ENCODE measurements at regions not wholly inside any gene's neighbourhood (a gene's known extent, or its start where the extent isn't known, plus 50 kb on each side); places are given as distances from the start of the nearest gene placed in this dataset.

DNA sequence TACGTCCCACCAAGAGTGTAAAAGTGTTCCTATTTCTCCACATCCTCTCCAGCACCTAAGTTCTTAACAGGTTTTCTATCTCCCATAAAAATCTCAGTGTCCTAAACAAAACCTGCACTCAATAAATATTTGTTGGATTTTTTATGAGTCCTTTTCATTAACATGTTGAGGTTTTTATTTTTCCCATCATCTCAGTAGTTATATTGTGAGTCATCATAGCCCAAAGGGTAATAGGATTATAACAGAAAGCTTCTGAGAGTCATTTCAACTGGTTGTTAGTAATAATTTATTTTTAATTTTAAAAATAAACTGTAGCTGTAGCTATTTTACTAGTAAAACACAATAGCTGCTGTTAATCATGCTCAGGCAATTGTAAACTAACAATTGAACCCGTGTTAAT is 331.6 kb upstream of the SLC30A5 start:
- no peak for TF ChIP-seq EZH2 (IDR thresholded peaks at IDR 0.05)
- no peak for TF ChIP-seq POLR2AphosphoS5 (IDR thresholded peaks at IDR 0.05; ENCODE audit: borderline replicate concordance, low read depth, low read length)
- no peak for TF ChIP-seq FOXP2 (optimal IDR thresholded peaks at IDR 0.05; ENCODE audit: control extremely low read depth, extremely low read length, insufficient read depth)
